ENCODE measurements at regions not wholly inside any gene's neighbourhood (a gene's known extent, or its start where the extent isn't known, plus 50 kb on each side); places are given as distances from the start of the nearest gene placed in this dataset.

DNA sequence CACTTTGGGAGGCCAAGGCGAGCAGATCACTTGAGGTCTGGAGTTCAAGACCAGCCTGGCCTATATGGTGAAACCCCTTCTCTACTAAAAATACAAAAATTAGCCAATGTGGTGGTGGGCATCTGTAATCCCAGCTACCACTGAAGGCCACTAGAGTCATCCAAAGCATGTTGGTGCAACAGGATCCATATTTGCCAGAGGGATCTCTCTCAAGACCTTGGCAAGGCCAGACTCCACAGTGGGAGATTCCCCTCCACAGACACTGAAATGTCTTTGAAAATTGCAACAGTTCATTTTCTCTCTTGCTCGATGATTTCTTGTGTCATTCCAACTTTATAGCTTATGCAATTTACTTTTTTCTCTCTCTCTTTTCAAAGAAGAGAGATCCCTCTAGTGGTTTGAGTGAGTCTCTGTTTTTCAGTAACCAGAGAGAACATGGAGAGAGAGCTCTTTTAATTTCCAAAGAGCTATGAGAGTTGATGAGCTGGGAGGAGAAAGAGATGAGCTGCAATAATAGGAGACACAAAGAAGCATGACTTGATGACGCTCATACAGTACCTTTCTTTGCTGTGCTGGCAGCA lies 176.8 kb upstream of the USP25 start:
- DNase-seq: no peak

DNA sequence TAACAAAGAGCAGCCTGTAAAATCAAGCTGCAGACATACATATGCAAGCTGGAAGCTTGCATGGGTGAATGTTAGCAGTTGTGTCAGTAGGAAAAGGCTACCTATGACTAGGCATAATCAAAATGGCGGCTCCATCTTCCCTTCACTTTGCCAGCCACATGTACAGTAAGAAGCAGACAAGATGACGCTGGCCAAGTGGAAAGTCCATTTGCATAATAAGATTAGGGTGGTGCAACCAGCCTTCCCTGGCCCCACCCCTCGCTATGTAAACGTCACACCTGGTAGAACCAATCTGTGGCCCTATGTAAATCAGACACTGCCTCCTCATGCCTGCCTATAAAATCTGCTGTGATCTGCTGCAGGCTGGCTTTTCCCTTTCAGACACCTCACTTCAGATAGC lies 171.9 kb upstream of the USP25 start:
- DNase-seq: no peak

DNA sequence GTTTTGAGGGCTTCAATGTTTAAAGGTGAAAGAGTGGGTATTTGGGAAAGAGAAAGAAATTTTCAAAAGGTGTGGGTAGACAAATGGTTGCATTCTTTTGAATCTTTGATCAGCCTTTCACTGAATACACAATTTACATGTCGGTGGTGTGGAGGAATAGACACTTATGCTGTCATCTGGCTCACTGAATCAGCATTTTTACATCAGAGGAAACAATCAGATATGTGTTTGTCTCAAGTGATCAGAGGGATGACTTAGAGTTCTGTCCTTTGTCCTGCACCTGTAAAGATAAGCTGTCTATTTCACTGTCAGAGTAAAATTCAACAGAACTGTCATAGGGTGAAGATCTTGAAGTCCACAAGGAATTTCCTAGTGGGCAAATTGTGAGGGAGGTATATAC lies 170.9 kb upstream of the USP25 start:
- no peak for DNase-seq

DNA sequence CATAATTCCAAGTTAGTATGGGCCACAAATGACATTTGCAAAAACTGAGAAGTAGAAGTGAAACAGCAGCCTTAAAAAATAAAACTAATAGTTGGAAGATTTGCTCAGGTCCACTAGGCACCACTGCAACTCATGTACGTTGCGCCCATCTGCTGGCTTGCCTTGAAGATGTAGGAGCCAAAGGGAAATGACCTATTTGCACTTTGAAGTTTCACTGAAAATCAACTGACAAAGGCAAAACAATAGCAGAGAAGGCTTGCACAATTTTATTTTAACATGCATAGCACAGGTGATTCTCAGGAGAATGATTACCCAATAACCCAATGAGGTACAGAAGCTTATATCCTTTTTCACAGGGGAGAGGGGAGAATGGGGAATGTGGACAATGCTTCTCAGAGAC lies 170.1 kb upstream of the USP25 start:
- no peak for DNase-seq

DNA sequence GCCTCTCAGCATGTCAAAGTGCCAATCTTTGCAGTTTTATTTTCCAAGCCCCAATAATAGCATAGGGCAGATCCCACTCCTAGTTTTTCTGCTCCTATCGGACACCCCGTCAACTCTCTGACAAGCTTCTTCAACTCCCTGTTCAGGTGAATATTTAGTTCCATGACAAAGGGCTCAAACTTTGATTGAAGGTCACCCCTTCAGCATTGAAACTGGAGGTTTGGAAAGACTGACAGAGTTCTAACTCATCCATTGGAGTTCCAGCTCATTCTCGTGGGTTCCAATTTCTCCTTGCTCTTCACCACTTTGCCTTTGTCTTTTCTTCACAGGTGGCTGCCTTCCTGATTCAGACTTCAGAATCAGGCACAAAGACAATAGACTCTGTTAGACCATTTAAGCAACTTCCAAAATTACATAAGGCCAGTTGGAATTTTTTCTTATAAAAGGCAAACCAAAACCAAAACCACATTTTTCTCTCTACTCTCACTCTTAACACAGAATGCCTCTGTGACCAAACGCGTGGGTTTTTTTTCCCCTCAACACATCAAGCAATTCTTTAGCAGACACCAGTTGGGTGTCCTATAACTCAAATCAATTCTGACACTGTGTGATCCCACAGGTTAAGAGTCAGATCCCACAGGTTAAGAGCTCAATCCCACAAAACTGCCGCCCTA lies 169.3 kb upstream of the USP25 start:
- DNase-seq: no peak

DNA sequence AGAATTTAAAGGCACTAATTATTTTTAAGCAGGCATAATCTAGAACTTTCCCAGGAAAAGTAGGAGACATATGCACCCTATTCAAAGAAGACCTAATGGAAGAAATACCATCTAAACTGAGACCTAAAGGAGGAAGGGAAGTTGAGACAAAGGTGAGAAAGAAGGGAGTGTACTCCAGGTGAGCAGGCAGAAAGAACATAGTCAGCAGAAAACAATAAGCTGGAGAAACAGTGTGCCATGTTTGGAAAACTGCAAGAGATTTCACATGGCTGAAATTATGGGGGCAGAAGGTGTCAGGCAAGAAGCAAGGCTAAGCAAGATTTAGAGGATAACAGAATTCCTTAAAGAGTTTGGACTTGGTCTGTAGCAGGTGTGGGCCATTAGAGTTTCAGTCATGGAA lies 167.0 kb upstream of the USP25 start:
- no peak for DNase-seq

DNA sequence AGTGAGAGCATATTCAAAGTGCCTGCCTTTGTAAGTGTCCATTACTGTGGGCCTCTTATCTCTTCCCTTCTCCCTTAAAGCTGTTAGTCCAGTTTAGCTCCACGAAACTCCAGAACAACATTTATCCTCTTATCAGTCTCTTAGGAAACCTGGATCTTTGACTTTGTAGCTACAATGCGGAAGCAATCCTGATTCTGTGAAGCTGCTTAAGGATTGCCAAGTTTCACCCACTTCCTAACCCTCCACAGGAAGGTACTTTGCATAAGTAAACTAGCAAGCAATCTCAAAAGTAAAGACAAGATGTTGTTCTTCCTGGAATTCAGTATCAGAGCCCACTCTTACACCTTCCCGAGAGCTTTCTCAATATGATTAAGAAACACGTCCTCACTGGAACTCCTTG lies 164.9 kb upstream of the USP25 start:
- no peak for DNase-seq

DNA sequence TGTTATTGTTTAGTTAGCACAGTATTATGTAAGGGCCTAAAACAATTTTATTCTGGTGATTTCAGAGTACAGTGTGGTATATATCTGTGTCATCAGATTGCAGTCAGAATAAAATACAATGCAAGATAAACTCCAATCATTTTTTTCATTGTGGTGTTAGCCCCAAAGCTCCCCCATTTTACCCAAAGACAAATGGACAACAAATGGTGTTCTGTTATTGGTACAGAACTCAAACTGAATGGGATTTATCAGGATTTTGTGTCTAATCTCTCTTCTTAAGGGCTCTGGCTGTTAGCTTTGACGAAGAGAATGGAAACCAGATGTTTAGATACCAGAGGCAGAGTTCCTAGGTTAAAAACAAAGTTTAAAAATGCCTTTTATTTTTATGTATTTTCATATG lies 163.1 kb upstream of the USP25 start:
- DNase-seq: no peak

DNA sequence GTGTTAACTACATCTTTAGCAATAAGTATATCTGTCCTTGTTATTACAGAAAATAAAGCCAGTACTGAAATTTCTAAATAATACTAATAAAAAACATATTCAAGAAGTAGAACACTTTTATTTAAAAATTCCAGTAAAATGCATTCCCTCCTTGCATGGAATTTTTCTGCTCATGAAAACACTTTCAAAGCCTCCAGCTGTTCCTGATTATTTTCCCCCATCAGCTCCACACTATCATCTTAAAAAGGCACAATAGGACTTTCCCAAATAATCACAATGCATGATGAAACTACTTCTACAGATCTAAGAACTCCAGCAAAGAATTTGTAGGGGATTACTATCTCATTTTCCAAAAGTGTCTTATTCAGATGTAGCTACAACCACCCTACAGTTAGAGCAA lies 162.6 kb upstream of the USP25 start:
- no peak for DNase-seq

DNA sequence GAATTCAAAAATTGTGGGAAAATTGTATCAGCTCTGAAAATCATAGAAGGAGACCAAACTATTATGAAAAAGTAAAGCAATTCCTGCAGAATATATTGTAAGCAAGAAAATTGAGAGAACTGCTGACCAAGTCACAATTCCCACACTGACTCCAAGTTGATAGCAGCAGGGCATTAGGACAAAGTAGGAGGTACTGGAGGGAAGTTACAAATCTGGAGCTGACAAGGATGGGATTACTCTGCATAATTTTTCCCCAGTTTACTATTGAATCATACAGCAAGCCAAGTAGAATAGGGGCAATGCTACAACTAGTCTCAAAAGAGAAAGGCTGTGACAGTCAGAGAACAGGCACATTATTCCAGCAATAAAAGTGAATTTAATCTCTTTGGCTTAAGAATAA lies 161.3 kb upstream of the USP25 start:
- DNase-seq: no peak

DNA sequence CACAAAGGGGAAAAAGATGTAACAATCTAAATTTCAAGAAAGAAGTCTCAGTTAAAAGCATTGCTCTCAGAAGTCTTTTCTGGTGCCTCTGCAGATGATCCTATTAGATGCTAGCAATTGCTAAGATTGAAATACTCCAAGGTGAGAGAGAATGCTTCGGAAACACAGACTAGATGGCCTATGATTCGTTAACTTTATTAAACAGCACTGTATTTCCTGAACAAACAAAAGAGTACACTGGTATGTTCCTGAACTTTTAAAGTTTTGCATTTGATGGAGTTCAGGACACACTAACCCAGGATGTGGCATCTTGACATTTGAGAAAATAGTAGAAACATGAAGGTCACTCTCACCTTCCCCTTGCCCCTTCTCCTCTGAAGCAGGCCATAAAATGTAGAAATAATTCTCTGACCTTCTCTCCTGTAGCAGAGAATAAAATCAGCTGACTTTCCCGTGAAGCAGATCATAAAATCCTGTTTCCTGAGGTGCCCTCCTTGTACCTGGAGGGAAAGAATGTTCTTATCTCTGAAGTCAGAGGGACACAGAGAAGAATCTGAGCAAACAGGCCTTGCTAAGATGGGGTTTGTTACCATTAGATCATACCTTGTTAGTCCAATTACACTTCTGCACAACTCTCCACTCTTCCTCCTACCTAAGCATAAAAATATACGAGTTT lies 142.9 kb upstream of the USP25 start:
- DNase-seq: no peak

DNA sequence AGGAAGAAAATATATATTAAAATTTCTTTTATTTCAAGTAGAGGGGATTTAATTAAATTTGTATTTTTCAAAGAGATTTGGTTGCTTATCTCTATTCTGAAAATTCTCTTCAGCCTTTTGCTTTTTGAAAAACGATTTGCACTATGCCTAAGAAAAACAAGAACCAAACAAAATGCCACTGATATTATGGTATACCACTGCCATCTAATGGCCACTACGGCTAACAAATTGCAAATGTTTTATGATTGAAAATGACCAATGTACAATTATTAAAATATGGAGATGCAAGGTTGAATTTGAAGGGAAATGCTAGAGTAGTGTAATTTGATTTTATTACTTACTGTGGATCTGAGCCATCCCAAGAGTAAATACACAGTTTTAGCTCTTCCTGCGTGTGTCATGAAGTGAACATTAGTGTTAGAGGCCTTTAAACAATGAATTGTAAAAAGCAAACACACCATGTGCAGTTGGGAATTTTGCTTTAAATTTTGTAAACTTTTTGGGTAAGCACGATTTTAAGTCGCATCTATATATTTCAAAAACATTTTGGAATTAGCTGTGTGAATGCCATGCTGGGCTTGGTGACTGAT lies 137.4 kb upstream of the USP25 start:
- DNase-seq: no peak

DNA sequence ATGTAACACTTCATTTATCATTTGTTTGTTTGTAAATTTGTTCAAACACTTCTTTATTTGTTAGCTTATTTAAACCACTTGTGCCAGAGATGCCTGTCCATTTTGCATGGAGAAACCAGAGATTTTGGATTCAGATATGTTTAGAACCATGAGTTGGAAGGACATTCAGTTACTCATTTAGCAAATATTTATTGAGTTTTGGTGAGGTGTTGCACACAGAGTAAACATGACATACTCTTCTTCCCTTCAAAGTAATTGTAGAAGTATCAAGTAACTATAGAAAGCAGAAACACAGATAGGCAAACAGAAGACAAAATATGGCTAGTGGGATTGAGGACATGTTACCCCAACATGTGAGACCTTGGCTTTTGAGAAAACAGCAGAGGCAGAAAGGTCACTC lies 136.8 kb upstream of the USP25 start:
- DNase-seq: no peak

DNA sequence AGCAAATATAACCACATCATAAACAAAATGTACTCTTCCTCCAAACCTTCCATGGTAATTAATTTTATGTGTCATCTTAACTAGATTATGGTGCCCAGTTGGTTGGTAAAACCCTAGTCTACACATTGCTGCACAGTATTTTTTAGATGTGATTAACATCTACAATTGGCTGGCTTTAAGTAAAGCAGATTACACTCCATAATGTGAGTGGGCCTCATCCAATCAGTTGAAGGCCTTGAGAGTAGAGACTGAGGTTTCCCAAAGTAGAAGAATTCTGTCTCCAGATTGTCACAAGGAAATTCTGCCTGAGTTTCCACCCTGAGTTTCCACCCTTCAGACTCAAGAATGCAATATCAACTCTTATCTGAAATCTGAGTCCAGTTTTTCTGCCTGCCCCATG lies 128.4 kb upstream of the USP25 start:
- no peak for DNase-seq

DNA sequence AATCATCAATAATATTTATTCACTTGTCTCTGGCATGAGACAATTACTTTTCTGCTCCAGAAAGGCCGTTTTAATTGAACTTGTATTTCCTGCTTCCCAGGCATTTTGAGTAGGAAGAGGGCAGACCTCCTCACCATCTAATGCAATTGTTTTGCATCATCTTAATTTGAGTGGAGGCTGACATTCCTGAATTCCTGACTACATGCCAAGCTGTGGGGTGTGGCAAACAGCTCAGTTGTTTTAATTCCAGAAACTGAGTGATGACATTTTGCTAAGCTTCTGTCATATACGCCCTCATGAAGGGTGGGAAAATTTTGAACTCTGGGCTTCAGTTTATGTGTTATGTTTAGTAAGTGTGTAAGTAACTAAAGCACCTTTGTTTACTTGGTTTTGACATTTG lies 125.4 kb upstream of the USP25 start:
- DNase-seq: no peak

DNA sequence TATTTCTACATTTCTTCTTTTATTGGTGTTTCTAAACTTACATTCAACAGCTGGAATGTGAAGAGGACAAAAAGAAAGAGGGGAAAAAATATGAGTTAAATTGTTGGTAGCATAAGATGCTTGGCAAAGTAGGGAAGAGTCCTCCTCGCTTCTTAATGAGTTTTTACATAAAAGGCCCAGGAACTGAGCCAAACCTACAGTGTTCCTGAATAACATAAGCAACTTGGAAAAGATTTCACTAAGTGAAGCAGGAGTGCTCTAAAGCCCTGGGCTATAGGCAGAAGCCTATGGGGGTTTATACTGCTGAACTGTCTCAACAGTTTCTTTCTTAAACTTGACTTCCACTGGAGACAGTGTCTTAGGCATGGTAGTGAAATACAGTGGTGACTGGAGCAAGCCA lies 115.0 kb upstream of the USP25 start:
- DNase-seq: no peak

DNA sequence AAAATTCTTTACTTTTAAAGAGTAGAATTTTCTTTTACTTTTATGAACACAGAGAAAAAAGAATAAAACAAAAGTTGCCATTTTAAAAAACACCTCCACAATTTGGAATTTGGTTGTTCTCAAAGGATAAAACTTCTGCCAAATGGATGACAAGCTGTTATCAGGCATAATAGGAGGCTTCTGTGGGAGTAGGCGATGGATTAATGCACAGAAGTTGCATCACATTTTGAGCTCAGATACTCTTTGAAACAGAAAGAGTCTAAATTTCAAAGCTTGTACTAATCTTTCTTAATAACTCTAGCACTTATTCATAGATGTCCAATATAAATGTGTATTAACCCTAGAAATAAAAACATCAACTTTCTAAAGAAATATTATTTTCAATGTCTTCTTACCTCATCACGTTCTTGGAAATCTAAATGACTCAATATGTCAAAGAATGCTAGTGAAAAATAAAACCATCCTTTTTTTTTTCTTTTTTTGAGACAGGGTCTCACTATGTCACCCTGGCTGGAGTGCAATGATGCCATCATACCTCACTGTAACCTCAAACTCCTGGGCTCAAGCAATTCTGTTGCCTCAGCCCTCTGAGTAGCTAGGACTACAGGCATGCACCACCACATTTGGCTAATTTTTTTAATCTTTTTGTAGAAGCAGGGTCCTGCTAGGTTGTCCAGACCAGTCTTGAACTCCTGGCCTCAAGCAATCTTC lies 112.8 kb upstream of the USP25 start:
- DNase-seq: no peak

DNA sequence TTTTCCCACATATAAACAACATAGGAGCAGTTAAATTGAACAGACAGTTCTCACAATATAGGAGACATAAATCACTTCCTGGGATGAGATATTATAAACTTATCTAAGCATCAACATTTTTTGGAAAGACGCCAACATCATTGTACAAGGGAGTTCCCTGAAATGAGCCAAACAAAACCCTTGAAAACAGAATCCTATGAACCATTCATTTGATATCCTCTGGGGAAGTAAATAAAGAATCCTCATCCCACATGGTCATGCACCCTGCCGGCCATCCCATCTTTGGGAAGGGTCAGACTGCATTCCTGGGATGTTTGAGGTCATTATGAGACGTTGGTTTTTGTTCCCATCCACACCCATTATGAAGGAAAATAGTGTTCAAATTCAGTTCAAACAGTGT lies 111.8 kb upstream of the USP25 start:
- DNase-seq: no peak

DNA sequence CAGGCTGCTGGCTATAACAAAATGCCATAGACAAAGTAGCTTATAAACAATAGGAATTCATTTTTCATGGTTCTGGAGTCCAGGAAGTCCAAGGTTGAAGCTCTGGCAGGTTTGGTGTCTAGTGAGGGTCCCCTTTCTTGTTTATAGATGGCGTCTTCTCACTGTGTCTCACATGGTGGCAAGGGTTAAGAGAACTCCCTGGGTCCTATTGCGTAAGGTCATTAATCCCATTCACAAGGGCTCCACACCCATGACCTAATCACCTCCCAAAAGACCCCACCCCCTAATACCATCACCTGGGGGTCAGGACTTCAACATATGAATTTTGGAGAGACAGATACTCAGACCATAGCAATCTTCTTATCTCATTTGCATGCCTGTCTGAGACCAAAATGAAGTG lies 108.9 kb upstream of the USP25 start:
- DNase-seq: no peak

DNA sequence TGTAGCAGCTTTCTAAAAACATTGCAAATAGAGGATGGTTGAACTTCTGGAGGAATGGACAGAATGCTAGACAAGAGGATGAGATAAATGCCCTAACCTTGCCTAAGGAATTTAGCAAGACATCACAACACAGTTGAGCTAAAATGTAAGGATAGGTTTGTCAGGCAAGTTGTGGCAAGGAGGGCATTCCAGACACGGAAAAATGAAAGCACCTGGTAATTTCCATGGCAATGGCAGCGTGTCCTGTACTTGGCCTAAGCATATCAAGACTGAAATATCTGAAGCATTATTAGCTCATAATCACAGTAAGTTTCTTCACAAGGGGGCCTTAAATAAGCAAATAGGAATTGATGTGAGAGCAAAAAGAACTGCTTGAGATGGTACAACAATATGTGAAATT lies 105.1 kb upstream of the USP25 start:
- DNase-seq: no peak

DNA sequence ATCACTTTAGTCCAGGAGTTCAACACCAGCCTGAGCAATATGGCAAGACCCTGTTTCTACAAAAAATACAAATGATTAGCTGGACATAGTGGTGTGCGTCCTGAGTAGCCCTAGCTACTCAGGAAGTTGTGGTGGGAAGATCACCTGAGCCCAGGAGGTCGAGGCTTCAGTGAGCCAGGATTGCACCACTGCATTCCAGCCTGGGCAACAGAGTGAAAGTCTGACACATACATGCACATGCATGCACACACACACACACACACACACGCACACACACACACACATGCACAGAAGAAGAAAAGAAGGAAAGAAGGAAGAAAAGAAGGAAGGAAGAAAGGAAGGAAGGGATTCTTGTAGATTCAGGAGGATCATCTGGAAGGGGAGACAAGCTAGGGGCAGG lies 104.4 kb upstream of the USP25 start:
- DNase-seq: no peak

DNA sequence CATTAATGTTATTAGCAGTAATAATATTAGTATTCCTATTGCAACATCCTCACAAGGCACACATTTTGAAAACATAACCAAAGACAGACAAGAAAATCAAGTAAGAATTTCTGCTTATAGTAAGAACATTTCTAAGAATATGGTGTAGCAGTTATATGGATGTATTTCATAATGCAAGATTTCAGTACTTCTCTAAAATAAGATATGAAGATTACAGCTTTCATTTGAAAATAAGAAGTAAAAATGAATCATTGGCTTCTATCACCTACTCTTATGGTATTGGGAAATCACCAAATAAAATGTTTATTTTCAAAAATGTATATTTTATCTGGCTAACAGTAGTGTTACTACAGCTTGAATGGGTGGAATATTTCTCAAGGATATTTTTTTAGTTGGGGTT lies 103.8 kb upstream of the USP25 start:
- DNase-seq: no peak

DNA sequence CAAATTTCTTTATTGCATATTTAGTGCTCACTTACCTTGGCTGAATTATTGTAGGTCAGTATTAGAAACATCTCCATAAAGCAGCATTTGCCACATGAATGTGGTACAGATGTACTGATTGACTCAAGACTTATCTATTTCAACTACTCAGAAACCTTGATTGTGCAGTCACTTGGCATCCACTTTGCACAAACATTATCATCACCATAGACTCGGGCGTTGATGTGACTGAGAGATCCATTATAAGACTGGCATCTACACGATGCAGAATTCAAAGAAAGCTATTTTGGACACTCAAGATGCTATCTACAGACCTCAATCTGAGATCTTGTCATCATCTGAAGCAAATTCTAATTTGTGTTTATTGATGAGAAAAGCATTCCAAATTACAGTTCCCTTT lies 102.8 kb upstream of the USP25 start:
- no peak for DNase-seq

DNA sequence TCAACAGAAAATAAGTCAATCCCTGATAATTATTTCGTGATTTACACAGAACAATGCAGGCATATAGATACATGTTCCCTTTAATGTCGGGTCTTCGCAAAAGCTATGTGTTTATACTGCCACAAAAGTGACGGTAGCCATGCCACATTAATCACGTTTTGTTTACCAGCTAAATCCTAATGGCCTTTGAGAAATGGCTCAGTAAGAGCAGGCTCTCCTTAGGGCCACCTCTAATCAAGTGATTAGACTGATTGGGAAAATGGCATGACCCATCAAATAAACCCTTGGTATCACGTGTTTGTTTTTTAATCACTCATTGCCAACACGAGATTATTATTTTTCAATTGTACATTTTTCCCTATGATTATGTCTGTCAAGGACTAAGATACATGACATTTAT lies 102.0 kb upstream of the USP25 start:
- no peak for DNase-seq

Data from activated CD4-positive, alpha-beta T cell treated with anti-CD3 and anti-CD28 coated beads, Interleukin-2, amount 50 U/mL, for 1 hour (primary cell).